HT1080 (cell line): ENCODE measurements at regions not wholly inside any gene's neighbourhood (a gene's known extent, or its start where the extent isn't known, plus 50 kb on each side); places are given as distances from the start of the nearest gene placed in this dataset.

Experiments used
- DNase-seq: peaks from one replicate; pipeline ENCODE4 v3.0.0-alpha.2; 2015; ENCODE audit warnings: low read depth

GRCh38 chr4:152236519-152237056, 299.3 kb downstream of the FBXW7 start:
- no peak for DNase-seq

GRCh38 chr4:152235718-152236117, 300.2 kb downstream of the FBXW7 start:
- DNase-seq: no peak

GRCh38 chr4:152234571-152234970, 301.3 kb downstream of the FBXW7 start:
- DNase-seq: no peak

- no peak for DNase-seq
These were observed 303.6 kb downstream of the FBXW7 start for GRCh38 chr4:152232271-152232670.

GRCh38 chr4:152229782-152230289, 306.1 kb downstream of the FBXW7 start:
- no peak for DNase-seq

GRCh38 chr4:152225680-152226079, 310.2 kb downstream of the FBXW7 start:
- no peak for DNase-seq

- no peak for DNase-seq
These were observed 311.0 kb downstream of the FBXW7 start for GRCh38 chr4:152224721-152225420.

GRCh38 chr4:152224223-152224622, 311.7 kb downstream of the FBXW7 start:
- DNase-seq: no peak

- DNase-seq: no peak
These were observed 312.3 kb downstream of the FBXW7 start for GRCh38 chr4:152223600-152223999.

GRCh38 chr4:152221816-152222516, 313.9 kb downstream of the FBXW7 start:
- DNase-seq: no peak

GRCh38 chr4:152220201-152220666, 315.7 kb downstream of the FBXW7 start:
- peak; percentile 41 for DNase-seq

GRCh38 chr4:152218576-152218975, 317.3 kb downstream of the FBXW7 start:
- DNase-seq: no peak

- no peak for DNase-seq
These were observed 318.0 kb downstream of the FBXW7 start for GRCh38 chr4:152217896-152218295.

GRCh38 chr4:152211936-152212653, 323.8 kb downstream of the FBXW7 start:
- DNase-seq: no peak

- DNase-seq: no peak
These were observed 326.0 kb downstream of the FBXW7 start for GRCh38 chr4:152209772-152210493.

GRCh38 chr4:152207378-152207720, 328.5 kb downstream of the FBXW7 start:
- DNase-seq: no peak

GRCh38 chr4:152206646-152207377, 329.1 kb downstream of the FBXW7 start:
- no peak for DNase-seq

- DNase-seq: no peak
These were observed 329.7 kb downstream of the FBXW7 start for GRCh38 chr4:152206185-152206584.

GRCh38 chr4:152202415-152202814, 333.5 kb downstream of the FBXW7 start:
- peak; percentile 53 for DNase-seq

GRCh38 chr4:152200511-152201333, 335.2 kb downstream of the FBXW7 start:
- no peak for DNase-seq
